Liver (tissue), 8 donors: ENCODE measurements at regions not wholly inside any gene's neighbourhood (a gene's known extent, or its start where the extent isn't known, plus 50 kb on each side); places are given as distances from the start of the nearest gene placed in this dataset.

Experiments used
- DNase-seq: peaks from one replicate; pipeline ENCODE4 v3.0.0-alpha.2; 2017; ENCODE audit warnings: low spot score
- H3K27ac ChIP-seq, 2 donors: one replicate each; pipeline ENCODE4 v1.7.0; 2013; ENCODE audit warnings: inconsistent platforms in 2 of 2, low read length in 2 of 2, control low read depth in 1 of 2, low read depth in 1 of 2, mild to moderate bottlenecking in 1 of 2
- H3K27me3 ChIP-seq, 4 donors: one replicate each; pipeline versions ENCODE4 v1.6.1 to v1.7.0; 2013; ENCODE audit warnings: low read length in 3 of 4, inconsistent platforms in 1 of 4, mild to moderate bottlenecking in 1 of 4, moderate library complexity in 1 of 4; ENCODE audit not compliant: control insufficient read depth in 4 of 4, insufficient read depth in 4 of 4
- H3K36me3 ChIP-seq, 4 donors: one replicate each; pipeline versions ENCODE4 v1.6.1 to v1.7.0; 2013; ENCODE audit warnings: low read length in 3 of 4, mild to moderate bottlenecking in 3 of 4, low read depth in 1 of 4, moderate library complexity in 1 of 4; ENCODE audit not compliant: control insufficient read depth in 4 of 4, insufficient read depth in 3 of 4
- H3K4me1 ChIP-seq, 4 donors: one replicate each; pipeline versions ENCODE4 v1.6.1 to v1.7.0; 2013; ENCODE audit warnings: low read length in 3 of 4, mild to moderate bottlenecking in 3 of 4, moderate library complexity in 1 of 4; ENCODE audit not compliant: control insufficient read depth in 4 of 4, insufficient read depth in 4 of 4
- H3K4me3 ChIP-seq, 3 donors: one replicate each; pipeline versions ENCODE4 v1.6.1 to v1.7.0; 2013; ENCODE audit warnings: low read length in 3 of 3, control low read depth in 1 of 3, low read depth in 1 of 3, mild to moderate bottlenecking in 1 of 3
- H3K9ac ChIP-seq, 2 donors: one replicate each; pipeline ENCODE4 v1.7.0; 2013; ENCODE audit warnings: low read length in 2 of 2, mild to moderate bottlenecking in 2 of 2, moderate library complexity in 2 of 2, control low read depth in 1 of 2, low read depth in 1 of 2
- H3K9me3 ChIP-seq, 4 donors: one replicate each; pipeline versions ENCODE4 v1.6.1 to v1.7.0; 2013; ENCODE audit warnings: low read length in 3 of 4; ENCODE audit not compliant: control insufficient read depth in 4 of 4
- EGR1 ChIP-seq, 2 donors: IDR thresholded peaks; 2 replicates each; pipeline ENCODE4 v1.6.1; 2016 to 2018; ENCODE audit warnings: antibody characterized with exemption in 2 of 2, low read depth in 2 of 2
- FOXA1 ChIP-seq: IDR thresholded peaks from 2 replicates; pipeline ENCODE4 v1.6.1; 2016; ENCODE audit warnings: antibody characterized with exemption
- FOXA2 ChIP-seq: IDR thresholded peaks from 2 replicates; pipeline ENCODE4 v1.6.1; 2016; ENCODE audit warnings: antibody characterized with exemption
- GABPA ChIP-seq, 2 donors: IDR thresholded peaks in 1 of 2; conservative IDR thresholded peaks in 1 of 2; 2 replicates each; pipeline ENCODE4 v1.6.1; 2016; ENCODE audit warnings: antibody characterized with exemption in 2 of 2, mild to moderate bottlenecking in 1 of 2, moderate library complexity in 1 of 2
- HNF4A ChIP-seq, 2 donors: conservative IDR thresholded peaks; 2 replicates each; pipeline ENCODE4 v1.6.1; 2016; ENCODE audit warnings: antibody characterized with exemption in 2 of 2, mild to moderate bottlenecking in 2 of 2
- HNF4G ChIP-seq: IDR thresholded peaks from 2 replicates; pipeline ENCODE4 v1.6.1; 2016; ENCODE audit warnings: antibody characterized with exemption
- JUND ChIP-seq, 2 donors: IDR thresholded peaks; 2 replicates each; pipeline ENCODE4 v1.6.1; 2016; ENCODE audit warnings: antibody characterized with exemption in 2 of 2
- NR2F2 ChIP-seq: IDR thresholded peaks from 2 replicates; pipeline ENCODE4 v1.6.1; 2016; ENCODE audit warnings: antibody characterized with exemption
- RAD21 ChIP-seq, 2 donors: IDR thresholded peaks; 2 replicates each; pipeline ENCODE4 v1.6.1; 2016; ENCODE audit warnings: antibody characterized with exemption in 2 of 2, mild to moderate bottlenecking in 2 of 2
- RXRA ChIP-seq, 2 donors: IDR thresholded peaks; 2 replicates each; pipeline ENCODE4 v1.6.1; 2017 to 2018; ENCODE audit warnings: antibody characterized with exemption in 2 of 2, mild to moderate bottlenecking in 1 of 2
- SP1 ChIP-seq: IDR thresholded peaks from 2 replicates; pipeline ENCODE4 v1.6.1; 2018; ENCODE audit warnings: antibody characterized with exemption, mild to moderate bottlenecking
- TAF1 ChIP-seq: conservative IDR thresholded peaks from 2 replicates; pipeline ENCODE4 v1.6.1; 2016; ENCODE audit warnings: antibody characterized with exemption, mild to moderate bottlenecking
- YY1 ChIP-seq: IDR thresholded peaks from 2 replicates; pipeline ENCODE4 v1.6.1; 2016; ENCODE audit warnings: antibody characterized with exemption, mild to moderate bottlenecking
- WGBS: extraction: QIAGEN DNeasy Blood & Tissue Kit; methylation state at CpG from one replicate; pipeline ENCODE4 v1.1.7; 2013; 5-methylcytosine and 5-hydroxymethylcytosine counted together
- TF ChIP-seq, protein P1 (sequence below): fragments of 150-350 bp; IDR thresholded peaks from 2 replicates; pipeline ENCODE4 v1.5.1; 2017; ENCODE audit warnings: improper control_type of control experiment, low read depth, low read length; ENCODE audit not compliant: missing input control
- TF ChIP-seq, protein P2 (sequence below): IDR thresholded peaks from 2 replicates; pipeline ENCODE4 v1.6.1; 2016; ENCODE audit warnings: antibody characterized with exemption
- TF ChIP-seq, protein P3 (sequence below): IDR thresholded peaks from 2 replicates; pipeline ENCODE4 v1.6.1; 2016; ENCODE audit warnings: antibody characterized with exemption, mild to moderate bottlenecking
- TF ChIP-seq, protein P4 (sequence below): IDR thresholded peaks from 2 replicates; pipeline ENCODE4 v1.6.1; 2016; ENCODE audit warnings: antibody characterized with exemption
- donor health status: healthy.
- donor health status: healthy.
- donor health status: healthy.
- donor health status: healthy.
- donor health status: healthy.

DNA sequence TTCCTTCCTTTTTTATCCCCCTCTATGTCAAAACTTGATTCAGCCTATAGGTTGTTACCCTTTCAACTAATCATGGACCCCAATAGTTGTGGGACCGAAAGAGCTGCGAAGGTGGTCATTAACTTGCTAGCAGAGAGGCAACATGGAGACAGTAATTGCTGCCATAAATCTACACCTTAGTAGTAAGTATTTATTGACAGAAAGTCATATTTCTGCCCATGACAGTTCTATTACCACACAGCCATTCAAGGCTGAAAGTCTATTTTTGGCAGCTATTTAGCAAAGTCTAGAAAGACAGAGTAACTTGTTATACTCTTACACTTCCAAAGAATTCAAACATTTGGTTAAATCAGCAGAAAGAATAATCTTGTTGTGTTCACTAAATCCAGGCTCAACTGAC is 236.2 kb downstream of the PRELID2 start (continued):
- TF ChIP-seq, protein P1, sequence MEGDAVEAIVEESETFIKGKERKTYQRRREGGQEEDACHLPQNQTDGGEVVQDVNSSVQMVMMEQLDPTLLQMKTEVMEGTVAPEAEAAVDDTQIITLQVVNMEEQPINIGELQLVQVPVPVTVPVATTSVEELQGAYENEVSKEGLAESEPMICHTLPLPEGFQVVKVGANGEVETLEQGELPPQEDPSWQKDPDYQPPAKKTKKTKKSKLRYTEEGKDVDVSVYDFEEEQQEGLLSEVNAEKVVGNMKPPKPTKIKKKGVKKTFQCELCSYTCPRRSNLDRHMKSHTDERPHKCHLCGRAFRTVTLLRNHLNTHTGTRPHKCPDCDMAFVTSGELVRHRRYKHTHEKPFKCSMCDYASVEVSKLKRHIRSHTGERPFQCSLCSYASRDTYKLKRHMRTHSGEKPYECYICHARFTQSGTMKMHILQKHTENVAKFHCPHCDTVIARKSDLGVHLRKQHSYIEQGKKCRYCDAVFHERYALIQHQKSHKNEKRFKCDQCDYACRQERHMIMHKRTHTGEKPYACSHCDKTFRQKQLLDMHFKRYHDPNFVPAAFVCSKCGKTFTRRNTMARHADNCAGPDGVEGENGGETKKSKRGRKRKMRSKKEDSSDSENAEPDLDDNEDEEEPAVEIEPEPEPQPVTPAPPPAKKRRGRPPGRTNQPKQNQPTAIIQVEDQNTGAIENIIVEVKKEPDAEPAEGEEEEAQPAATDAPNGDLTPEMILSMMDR: no peak
- no peak for TF ChIP-seq HNF4A (conservative IDR thresholded peaks at IDR 0.05)
- no peak for TF ChIP-seq EGR1 (IDR thresholded peaks at IDR 0.05; ENCODE audit: low read depth in 2 of 2)

DNA sequence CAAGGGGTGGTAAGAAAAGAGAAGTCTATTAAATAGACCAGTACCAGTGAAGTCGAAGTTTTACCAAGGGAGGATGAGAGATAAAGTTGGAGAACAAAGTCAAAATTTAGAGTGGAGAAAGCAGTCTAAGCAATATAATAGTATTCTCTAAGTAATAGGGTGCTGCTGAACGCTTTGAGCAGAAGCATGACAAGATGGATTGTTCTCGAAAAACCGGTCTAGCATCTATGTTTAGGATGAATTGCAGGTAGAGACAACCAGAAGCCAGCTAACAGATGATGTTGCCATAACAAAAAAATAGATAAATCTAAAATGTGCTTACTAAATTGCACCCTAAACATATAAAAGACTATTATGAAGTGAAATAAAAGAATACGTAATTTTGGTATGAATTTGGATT is 237.0 kb downstream of the PRELID2 start:
- no peak for DNase-seq
- Histone ChIP-seq H3K9ac (no peak overlapping the region), H3K27me3 (no peaks in the 10 kb centered on the region), H3K4me1 (no peaks in the 10 kb centered on the region), H3K4me3 (no peak overlapping the region), H3K9me3 (no peaks in the 10 kb centered on the region), H3K36me3 (no peaks in the 10 kb centered on the region), H3K27ac (no peak overlapping the region)
- TF ChIP-seq RAD21 (IDR thresholded peaks at IDR 0.05): no peak
- TF ChIP-seq, protein P2, sequence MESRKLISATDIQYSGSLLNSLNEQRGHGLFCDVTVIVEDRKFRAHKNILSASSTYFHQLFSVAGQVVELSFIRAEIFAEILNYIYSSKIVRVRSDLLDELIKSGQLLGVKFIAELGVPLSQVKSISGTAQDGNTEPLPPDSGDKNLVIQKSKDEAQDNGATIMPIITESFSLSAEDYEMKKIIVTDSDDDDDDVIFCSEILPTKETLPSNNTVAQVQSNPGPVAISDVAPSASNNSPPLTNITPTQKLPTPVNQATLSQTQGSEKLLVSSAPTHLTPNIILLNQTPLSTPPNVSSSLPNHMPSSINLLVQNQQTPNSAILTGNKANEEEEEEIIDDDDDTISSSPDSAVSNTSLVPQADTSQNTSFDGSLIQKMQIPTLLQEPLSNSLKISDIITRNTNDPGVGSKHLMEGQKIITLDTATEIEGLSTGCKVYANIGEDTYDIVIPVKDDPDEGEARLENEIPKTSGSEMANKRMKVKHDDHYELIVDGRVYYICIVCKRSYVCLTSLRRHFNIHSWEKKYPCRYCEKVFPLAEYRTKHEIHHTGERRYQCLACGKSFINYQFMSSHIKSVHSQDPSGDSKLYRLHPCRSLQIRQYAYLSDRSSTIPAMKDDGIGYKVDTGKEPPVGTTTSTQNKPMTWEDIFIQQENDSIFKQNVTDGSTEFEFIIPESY: no peak
- TF ChIP-seq GABPA (IDR thresholded peaks at IDR 0.05 in 1 of 2, conservative IDR thresholded peaks at IDR 0.05 in 1 of 2): no peak
- TF ChIP-seq, protein P1: no peak
- TF ChIP-seq TAF1: no peak
- TF ChIP-seq EGR1 (IDR thresholded peaks at IDR 0.05; ENCODE audit: low read depth in 2 of 2): no peak
- TF ChIP-seq YY1: no peak
- WGBS: 85% methylated on average over 5 of the region's 5 CpGs

DNA sequence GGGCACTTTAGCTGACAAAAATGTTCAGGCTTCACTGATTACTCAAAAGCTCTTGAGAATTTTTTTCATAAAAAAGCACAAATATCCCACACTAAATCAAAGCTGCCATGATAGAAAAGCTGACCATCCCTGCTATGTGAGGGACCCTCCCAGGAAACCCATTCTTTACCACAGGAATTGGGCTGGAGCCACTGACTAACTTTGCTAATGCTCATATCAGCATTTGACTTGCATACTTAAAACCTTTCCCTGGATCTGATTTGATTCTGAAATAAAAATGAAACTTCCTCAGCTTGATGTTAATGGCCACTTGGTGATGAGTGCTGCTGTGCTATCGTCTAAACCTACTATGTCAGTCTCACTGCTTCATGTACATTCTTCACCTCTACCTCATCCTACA is 243.6 kb downstream of the PRELID2 start:
- DNase-seq: no peak
- TF ChIP-seq HNF4A (conservative IDR thresholded peaks at IDR 0.05) (no peak), SP1 (no peak), GABPA (IDR thresholded peaks at IDR 0.05 in 1 of 2, conservative IDR thresholded peaks at IDR 0.05 in 1 of 2) (no peak), FOXA2 (no peak), RXRA (IDR thresholded peaks at IDR 0.05) (no peak), TAF1 (no peak), EGR1 (IDR thresholded peaks at IDR 0.05; ENCODE audit: low read depth in 2 of 2) (no peak), HNF4G (no peak), NR2F2 (no peak), JUND (IDR thresholded peaks at IDR 0.05) (no peak), RAD21 (IDR thresholded peaks at IDR 0.05) (no peak), FOXA1 (no peak)
- TF ChIP-seq, protein P2: no peak
- TF ChIP-seq, protein P3, sequence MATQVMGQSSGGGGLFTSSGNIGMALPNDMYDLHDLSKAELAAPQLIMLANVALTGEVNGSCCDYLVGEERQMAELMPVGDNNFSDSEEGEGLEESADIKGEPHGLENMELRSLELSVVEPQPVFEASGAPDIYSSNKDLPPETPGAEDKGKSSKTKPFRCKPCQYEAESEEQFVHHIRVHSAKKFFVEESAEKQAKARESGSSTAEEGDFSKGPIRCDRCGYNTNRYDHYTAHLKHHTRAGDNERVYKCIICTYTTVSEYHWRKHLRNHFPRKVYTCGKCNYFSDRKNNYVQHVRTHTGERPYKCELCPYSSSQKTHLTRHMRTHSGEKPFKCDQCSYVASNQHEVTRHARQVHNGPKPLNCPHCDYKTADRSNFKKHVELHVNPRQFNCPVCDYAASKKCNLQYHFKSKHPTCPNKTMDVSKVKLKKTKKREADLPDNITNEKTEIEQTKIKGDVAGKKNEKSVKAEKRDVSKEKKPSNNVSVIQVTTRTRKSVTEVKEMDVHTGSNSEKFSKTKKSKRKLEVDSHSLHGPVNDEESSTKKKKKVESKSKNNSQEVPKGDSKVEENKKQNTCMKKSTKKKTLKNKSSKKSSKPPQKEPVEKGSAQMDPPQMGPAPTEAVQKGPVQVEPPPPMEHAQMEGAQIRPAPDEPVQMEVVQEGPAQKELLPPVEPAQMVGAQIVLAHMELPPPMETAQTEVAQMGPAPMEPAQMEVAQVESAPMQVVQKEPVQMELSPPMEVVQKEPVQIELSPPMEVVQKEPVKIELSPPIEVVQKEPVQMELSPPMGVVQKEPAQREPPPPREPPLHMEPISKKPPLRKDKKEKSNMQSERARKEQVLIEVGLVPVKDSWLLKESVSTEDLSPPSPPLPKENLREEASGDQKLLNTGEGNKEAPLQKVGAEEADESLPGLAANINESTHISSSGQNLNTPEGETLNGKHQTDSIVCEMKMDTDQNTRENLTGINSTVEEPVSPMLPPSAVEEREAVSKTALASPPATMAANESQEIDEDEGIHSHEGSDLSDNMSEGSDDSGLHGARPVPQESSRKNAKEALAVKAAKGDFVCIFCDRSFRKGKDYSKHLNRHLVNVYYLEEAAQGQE: no peak
- TF ChIP-seq, protein P4, sequence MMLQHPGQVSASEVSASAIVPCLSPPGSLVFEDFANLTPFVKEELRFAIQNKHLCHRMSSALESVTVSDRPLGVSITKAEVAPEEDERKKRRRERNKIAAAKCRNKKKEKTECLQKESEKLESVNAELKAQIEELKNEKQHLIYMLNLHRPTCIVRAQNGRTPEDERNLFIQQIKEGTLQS: no peak
- H3K9ac ChIP-seq: no peak overlapping the region
- no peaks in the 10 kb centered on the region for H3K36me3 ChIP-seq
- H3K27me3 ChIP-seq: no peaks in the 10 kb centered on the region
- H3K9me3 ChIP-seq: no peaks in the 10 kb centered on the region
- WGBS: 97% methylated on average over 1 of the region's 1 CpG
- H3K4me3 ChIP-seq: no peak overlapping the region
- no peaks in the 10 kb centered on the region for H3K4me1 ChIP-seq
- H3K27ac ChIP-seq: no peak overlapping the region
